ENCODE measurements at regions not wholly inside any gene's neighbourhood (a gene's known extent, or its start where the extent isn't known, plus 50 kb on each side); places are given as distances from the start of the nearest gene placed in this dataset.

DNA sequence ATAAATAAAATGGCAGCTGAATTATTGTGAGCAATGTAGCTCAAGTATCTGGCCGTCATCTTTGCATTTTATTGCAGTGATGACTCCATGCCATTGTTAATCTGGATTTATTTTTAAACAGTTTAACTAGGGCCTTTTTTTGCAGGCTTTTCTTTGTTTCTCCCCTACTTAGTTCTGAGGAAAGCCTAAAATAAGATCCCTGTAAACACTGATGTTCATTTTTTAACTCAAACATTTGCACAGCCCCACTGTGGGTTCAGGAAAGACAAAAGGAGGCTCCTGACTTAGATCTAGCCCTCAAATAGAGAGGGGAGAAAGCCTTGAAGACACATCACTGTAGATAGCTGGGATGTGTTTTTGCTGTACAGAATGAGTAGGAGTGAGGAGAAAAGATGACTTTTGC lies 69.2 kb downstream of the PLEKHG1 start:
- TF ChIP-seq POLR2AphosphoS5 (IDR thresholded peaks at IDR 0.05) = no peak
- no peak for TF ChIP-seq POLR2A (IDR thresholded peaks at IDR 0.05)
- no peak for TF ChIP-seq CTCF (IDR thresholded peaks at IDR 0.05)
- no peak for TF ChIP-seq EP300 (IDR thresholded peaks at IDR 0.05; ENCODE audit: low read depth)
- DNase-seq = no peak
- intact Hi-C loops (cut with DNase I; ENCODE audit: low total_unique reads) = loop anchor here (2.0 kb wide), 1 partner anchor 44 kb away; no protein-coding TSS in a partner anchor
- peaks cover 20 to 49% (median 34%) of the 10 kb centered on the region in 4 donors for H3K4me1 ChIP-seq
- H3K4me3 ChIP-seq = no peak overlapping the region
- H3K27ac ChIP-seq = peak overlapping the region; percentile 64 to 73 (median 69)
- no peaks in the 10 kb centered on the region for H3K27me3 ChIP-seq
- no peaks in the 10 kb centered on the region for H3K9me3 ChIP-seq
- 8 to 14% methylated on average over 1 of the region's 1 CpG for WGBS, 2 donors (ENCODE audit: low coverage in 1 of 2)
- in situ Hi-C loops (cut with MboI; ENCODE audit: low pct_ligation_motif_present in 1 of 4, low pct_unique_long_range_greater_than_20kb in 1 of 4, low sequenced_read_pairs in 3 of 4) = no loop called here
- no peaks in the 10 kb centered on the region for H3K36me3 ChIP-seq

DNA sequence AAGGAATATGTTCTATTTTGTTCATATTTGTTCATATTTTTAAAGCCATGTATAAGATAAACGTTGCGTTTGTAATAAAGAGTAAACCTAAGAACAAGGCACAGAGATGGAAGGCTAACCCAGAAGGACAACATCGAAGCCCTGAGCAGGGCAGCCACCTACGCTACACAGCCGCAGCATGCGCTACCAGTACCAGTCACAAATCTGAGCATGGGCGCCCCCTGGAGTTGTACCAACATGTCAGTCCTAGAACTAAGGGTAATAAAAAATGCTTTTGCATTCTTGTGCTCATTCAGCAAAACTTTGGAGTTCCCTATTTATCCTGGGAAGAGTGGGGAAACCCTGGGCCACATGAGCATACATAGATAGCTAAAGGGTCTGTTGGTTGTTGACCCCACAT lies 70.6 kb downstream of the PLEKHG1 start:
- H3K4me3 ChIP-seq = no peak overlapping the region
- H3K36me3 ChIP-seq = no peaks in the 10 kb centered on the region
- 95 to 97% methylated on average over 7 of the region's 7 CpGs for WGBS, 2 donors (ENCODE audit: low coverage in 1 of 2)
- intact Hi-C loops (cut with DNase I; ENCODE audit: low total_unique reads) (no loop called here), in situ Hi-C loops (cut with MboI; ENCODE audit: low pct_ligation_motif_present in 1 of 4, low pct_unique_long_range_greater_than_20kb in 1 of 4, low sequenced_read_pairs in 3 of 4) (no loop called here)
- TF ChIP-seq POLR2AphosphoS5 (IDR thresholded peaks at IDR 0.05) (no peak), POLR2A (IDR thresholded peaks at IDR 0.05) (no peak), EP300 (IDR thresholded peaks at IDR 0.05; ENCODE audit: low read depth) (no peak), CTCF (IDR thresholded peaks at IDR 0.05) (no peak)
- peaks cover 20 to 55% (median 35%) of the 10 kb centered on the region in 4 donors for H3K4me1 ChIP-seq
- H3K27me3 ChIP-seq = no peaks in the 10 kb centered on the region
- no peaks in the 10 kb centered on the region for H3K9me3 ChIP-seq
- no peak for DNase-seq
- H3K27ac ChIP-seq = no peak overlapping the region

- Histone ChIP-seq H3K36me3 (no peaks in the 10 kb centered on the region), H3K4me1 (peaks cover 20 to 48% (median 32%) of the 10 kb centered on the region in 4 donors), H3K27me3 (no peaks in the 10 kb centered on the region), H3K27ac (no peak overlapping the region), H3K9me3 (no peaks in the 10 kb centered on the region), H3K4me3 (no peak overlapping the region)
- in situ Hi-C loops (cut with MboI; ENCODE audit: low pct_ligation_motif_present in 1 of 4, low pct_unique_long_range_greater_than_20kb in 1 of 4, low sequenced_read_pairs in 3 of 4) (no loop called here), intact Hi-C loops (cut with DNase I; ENCODE audit: low total_unique reads) (no loop called here)
- no peak for TF ChIP-seq POLR2AphosphoS5 (IDR thresholded peaks at IDR 0.05)
- no peak for TF ChIP-seq CTCF (IDR thresholded peaks at IDR 0.05)
- TF ChIP-seq POLR2A (IDR thresholded peaks at IDR 0.05) = no peak
- TF ChIP-seq EP300 (IDR thresholded peaks at IDR 0.05; ENCODE audit: low read depth) = no peak
- no peak for DNase-seq
- WGBS, 2 donors (ENCODE audit: low coverage in 1 of 2) = 21 to 32% methylated on average over 2 of the region's 2 CpGs
Measured at GRCh38 chr6:150672800-150673199, 73.1 kb downstream of the PLEKHG1 start.

- TF ChIP-seq POLR2AphosphoS5 (IDR thresholded peaks at IDR 0.05) (no peak), CTCF (IDR thresholded peaks at IDR 0.05) (no peak), EP300 (IDR thresholded peaks at IDR 0.05; ENCODE audit: low read depth) (no peak), POLR2A (IDR thresholded peaks at IDR 0.05) (no peak)
- DNase-seq = peak; percentile 46
- intact Hi-C loops (cut with DNase I; ENCODE audit: low total_unique reads) (no loop called here), in situ Hi-C loops (cut with MboI; ENCODE audit: low pct_ligation_motif_present in 1 of 4, low pct_unique_long_range_greater_than_20kb in 1 of 4, low sequenced_read_pairs in 3 of 4) (no loop called here)
- 43 to 57% methylated on average over 6 to 9 of the region's 9 CpGs for whole genome bisulfite sequencing, 2 donors (ENCODE audit: low coverage in 1 of 2)
- peak overlapping the region; percentile 63 to 73 (median 71) for H3K27ac ChIP-seq
- peaks cover 14 to 38% (median 23%) of the 10 kb centered on the region in 4 donors for H3K4me1 ChIP-seq
- no peaks in the 10 kb centered on the region for H3K9me3 ChIP-seq
- H3K4me3 ChIP-seq = no peak overlapping the region
- H3K36me3 ChIP-seq = no peaks in the 10 kb centered on the region
- no peaks in the 10 kb centered on the region for H3K27me3 ChIP-seq
Measured at GRCh38 chr6:150673720-150674346, 74.1 kb downstream of the PLEKHG1 start.
